HG02981 (cell line): ENCODE measurements at regions not wholly inside any gene's neighbourhood (a gene's known extent, or its start where the extent isn't known, plus 50 kb on each side); places are given as distances from the start of the nearest gene placed in this dataset.

Source experiments
- ATAC-seq: cut with Tn5 transposase; IDR thresholded peaks from one replicate; pipeline ENCODE4 v1.9.1; 2021; ENCODE audit warnings: mild to moderate bottlenecking, moderate library complexity; ENCODE audit not compliant: unreplicated experiment

GRCh38 chr6:148265054-148265453, 77.6 kb upstream of the SASH1 start:
- ATAC-seq, result no peak

- ATAC-seq, result no peak
Measured at GRCh38 chr6:148269386-148269785, 73.3 kb upstream of the SASH1 start.

- no peak for ATAC-seq
Measured at GRCh38 chr6:148271711-148272439, 70.8 kb upstream of the SASH1 start.

- no peak for ATAC-seq
Measured at GRCh38 chr6:148272597-148272996, 70.0 kb upstream of the SASH1 start.

GRCh38 chr6:148273962-148274752, 68.5 kb upstream of the SASH1 start:
- ATAC-seq, result no peak

GRCh38 chr6:148274809-148275208, 67.8 kb upstream of the SASH1 start:
- ATAC-seq, result no peak

GRCh38 chr6:148285205-148285604, 57.4 kb upstream of the SASH1 start:
- ATAC-seq, result no peak

- no peak for ATAC-seq
Measured at GRCh38 chr6:148286563-148286962, 56.1 kb upstream of the SASH1 start.

- no peak for ATAC-seq
Measured at GRCh38 chr6:148287623-148288333, 54.9 kb upstream of the SASH1 start.

- ATAC-seq, result no peak
Measured at GRCh38 chr6:148288541-148288940, 54.1 kb upstream of the SASH1 start.

- no peak for ATAC-seq
Measured at GRCh38 chr6:148289153-148289552, 53.5 kb upstream of the SASH1 start.

GRCh38 chr6:148291876-148292275, 50.8 kb upstream of the SASH1 start:
- no peak for ATAC-seq
